GM12873 (cell line): ENCODE measurements at regions not wholly inside any gene's neighbourhood (a gene's known extent, or its start where the extent isn't known, plus 50 kb on each side); places are given as distances from the start of the nearest gene placed in this dataset.

Source experiments
- CTCF ChIP-seq: IDR thresholded peaks from 2 replicates; pipeline ENCODE4 v1.5.1; 2012; ENCODE audit warnings: low read depth, mild to moderate bottlenecking, moderate library complexity, low read length, control low read depth; ENCODE audit not compliant: insufficient read depth; ENCODE audit errors: missing control alignments

GRCh38 chr6:106857771-106858652 is 116.5 kb downstream of the CD24 start:
- no peak for TF ChIP-seq CTCF

- TF ChIP-seq CTCF = no peak
Measured at GRCh38 chr6:106856227-106856874, 118.2 kb downstream of the CD24 start.

GRCh38 chr6:106855117-106855516 is 119.4 kb downstream of the CD24 start:
- TF ChIP-seq CTCF = no peak

GRCh38 chr6:106849676-106850332 is 124.7 kb downstream of the CD24 start:
- TF ChIP-seq CTCF = no peak

- no peak for TF ChIP-seq CTCF
Measured at GRCh38 chr6:106849120-106849519, 125.4 kb downstream of the CD24 start.

- TF ChIP-seq CTCF = no peak
Measured at GRCh38 chr6:106847116-106847515, 127.4 kb downstream of the CD24 start.

- TF ChIP-seq CTCF = no peak
Measured at GRCh38 chr6:106844930-106845329, 129.6 kb downstream of the CD24 start.
